BE2C (cell line): ENCODE measurements at regions not wholly inside any gene's neighbourhood (a gene's known extent, or its start where the extent isn't known, plus 50 kb on each side); places are given as distances from the start of the nearest gene placed in this dataset.

Experiments
- DNase-seq: peaks from one replicate; pipeline ENCODE4 v3.0.0-alpha.2; 2020
- H3K27me3 ChIP-seq: fragments of 250-450 bp; sonication (Bioruptor Pico); 2 replicates; pipeline ENCODE4 v1.5.1; 2020; ENCODE audit warnings: mild to moderate bottlenecking
- H3K36me3 ChIP-seq: fragments of 250-450 bp; sonication (Bioruptor Pico); 2 replicates; pipeline ENCODE4 v1.5.1; 2020; ENCODE audit warnings: mild to moderate bottlenecking
- H3K4me1 ChIP-seq: fragments of 250-450 bp; sonication (Bioruptor Pico); 2 replicates; pipeline ENCODE4 v1.5.1; 2020
- H3K4me3 ChIP-seq: 2 replicates; pipeline ENCODE4 v1.5.1; 2011; ENCODE audit warnings: low read depth, low read length
- H3K9me3 ChIP-seq: fragments of 250-450 bp; sonication (Bioruptor Pico); 2 replicates; pipeline ENCODE4 v1.5.1; 2020
- CTCF ChIP-seq: IDR thresholded peaks from 2 replicates; pipeline ENCODE4 v1.5.1; 2012; ENCODE audit warnings: mild to moderate bottlenecking, low read depth, low read length

GRCh38 chr11:134749040-134749839, 337.2 kb upstream of the B3GAT1 start:
- no peak for TF ChIP-seq CTCF
- no peaks in the 10 kb centered on the region for H3K36me3 ChIP-seq
- no peak for DNase-seq
- no peaks in the 10 kb centered on the region for H3K4me1 ChIP-seq
- no peaks in the 10 kb centered on the region for H3K9me3 ChIP-seq
- H3K27me3 ChIP-seq = 0 out of 2 replicates have a peak, but pooled peaks cover 4% of the 10 kb centered on the region
- H3K4me3 ChIP-seq = no peak overlapping the region

GRCh38 chr11:134746609-134747008, 334.6 kb upstream of the B3GAT1 start:
- Histone ChIP-seq H3K9me3 (no peaks in the 10 kb centered on the region), H3K36me3 (no peaks in the 10 kb centered on the region), H3K4me3 (no peak overlapping the region), H3K27me3 (no peaks in the 10 kb centered on the region), H3K4me1 (no peaks in the 10 kb centered on the region)
- DNase-seq = no peak
- TF ChIP-seq CTCF = no peak

GRCh38 chr11:134745456-134745855, 333.4 kb upstream of the B3GAT1 start:
- no peaks in the 10 kb centered on the region for H3K36me3 ChIP-seq
- H3K27me3 ChIP-seq = no peaks in the 10 kb centered on the region
- DNase-seq = no peak
- no peak overlapping the region for H3K4me3 ChIP-seq
- TF ChIP-seq CTCF = no peak
- no peaks in the 10 kb centered on the region for H3K9me3 ChIP-seq
- no peaks in the 10 kb centered on the region for H3K4me1 ChIP-seq

GRCh38 chr11:134743820-134744195, 331.8 kb upstream of the B3GAT1 start:
- H3K4me3 ChIP-seq = no peak overlapping the region
- H3K9me3 ChIP-seq = no peaks in the 10 kb centered on the region
- H3K36me3 ChIP-seq = no peaks in the 10 kb centered on the region
- H3K4me1 ChIP-seq = no peaks in the 10 kb centered on the region; the same call in 1 of the 2 replicates
- no peak for TF ChIP-seq CTCF
- DNase-seq = no peak
- H3K27me3 ChIP-seq = no peaks in the 10 kb centered on the region

GRCh38 chr11:134742956-134743819, 331.1 kb upstream of the B3GAT1 start:
- no peaks in the 10 kb centered on the region for H3K9me3 ChIP-seq

More at GRCh38 chr11:134742956-134743819, 331.1 kb upstream of the B3GAT1 start:
- Histone ChIP-seq H3K4me1 (no peaks in the 10 kb centered on the region; the same call in 1 of the 2 replicates), H3K4me3 (no peak overlapping the region), H3K27me3 (no peaks in the 10 kb centered on the region), H3K36me3 (no peaks in the 10 kb centered on the region)
- TF ChIP-seq CTCF = no peak
- DNase-seq = no peak
